ENCODE measurements at regions not wholly inside any gene's neighbourhood (a gene's known extent, or its start where the extent isn't known, plus 50 kb on each side); places are given as distances from the start of the nearest gene placed in this dataset.
"Not testable (repeated sequence)": the region's sequence is repeated elsewhere in the genome, so short reads cannot be mapped to it uniquely, and the experiment has no call there.

DNA sequence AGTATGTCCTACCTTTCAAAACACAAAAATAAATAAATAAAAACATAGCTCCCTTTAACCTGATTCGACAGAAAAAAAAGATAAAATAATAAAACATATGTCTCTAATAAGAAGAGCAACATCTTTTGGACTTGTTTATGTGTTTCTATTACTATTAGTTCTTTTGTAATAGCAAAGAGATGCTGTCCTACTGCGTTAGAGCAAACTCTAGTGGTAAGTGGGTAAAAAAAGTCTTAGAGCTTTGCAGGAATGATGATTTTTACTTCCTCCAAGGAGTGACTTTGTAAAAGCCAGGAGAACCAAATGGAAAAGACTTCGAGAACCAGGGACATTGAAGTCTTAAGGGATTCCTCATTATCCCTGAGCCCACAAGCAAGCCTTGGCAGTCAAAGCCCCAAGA lies 450.1 kb downstream of the METTL4 start:
- FAIRE-seq (no peak), DNase-seq (ENCODE audit: insufficient read length, low spot score) (no peak)

DNA sequence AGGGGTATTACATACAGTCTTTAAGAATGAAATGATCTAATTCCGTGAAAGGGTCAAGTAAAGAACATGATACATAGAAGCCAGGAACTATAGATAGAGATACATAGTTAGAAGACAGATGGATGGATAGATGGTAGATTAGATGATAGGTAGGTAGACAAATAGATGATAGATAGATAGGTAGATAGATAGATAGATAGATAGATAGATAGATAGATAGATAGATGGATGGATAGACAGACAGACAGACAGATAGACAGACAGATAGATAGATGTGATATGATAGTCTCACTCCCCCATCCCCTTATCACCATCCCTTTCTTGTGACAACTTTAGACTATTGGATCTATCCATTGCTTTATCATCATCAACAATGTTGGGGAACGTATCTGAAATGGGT lies 448.2 kb downstream of the METTL4 start:
- DNase-seq (ENCODE audit: insufficient read length, low spot score) (no peak), FAIRE-seq (no peak)

DNA sequence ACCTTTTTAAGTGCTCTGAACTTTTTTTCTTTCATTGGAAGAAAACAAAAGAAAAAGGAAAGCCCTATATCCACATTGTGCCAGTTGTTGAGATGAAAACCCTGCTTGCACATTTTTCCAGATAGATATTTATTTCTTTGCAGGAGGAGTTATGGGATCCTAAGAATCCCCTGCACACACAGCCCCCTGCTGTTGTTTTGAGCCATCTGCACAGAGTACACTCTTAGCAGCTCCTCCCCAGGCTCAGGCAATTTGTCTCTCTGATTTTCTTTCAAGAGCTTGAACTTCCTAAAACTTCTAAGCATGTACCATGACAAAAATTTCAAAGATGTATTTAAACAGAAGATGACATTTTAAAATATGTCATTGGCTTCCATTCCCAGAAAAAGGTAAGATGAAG lies 436.9 kb downstream of the METTL4 start:
- no peak for DNase-seq (ENCODE audit: insufficient read length, low spot score)
- FAIRE-seq: no peak

DNA sequence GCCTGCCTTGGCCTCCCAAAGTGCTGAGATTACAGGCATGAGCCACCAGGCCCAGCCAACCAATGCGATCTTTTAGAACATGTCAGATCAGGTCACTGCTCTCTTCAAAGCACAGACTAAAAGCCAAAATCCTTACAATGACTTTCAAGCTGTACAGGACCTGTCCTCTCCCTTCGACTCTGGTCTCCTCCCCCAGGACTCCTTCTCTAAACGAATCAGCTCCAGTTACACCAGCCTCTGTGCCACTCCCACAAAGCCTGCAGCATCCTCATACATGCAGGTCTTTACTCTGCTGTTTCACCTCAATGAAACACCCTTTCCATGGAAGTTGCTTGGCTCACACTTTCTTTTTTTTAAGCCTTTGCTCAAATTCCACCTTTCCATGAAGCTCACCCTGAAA lies 436.0 kb downstream of the METTL4 start:
- FAIRE-seq (no peak), DNase-seq (ENCODE audit: insufficient read length, low spot score) (no peak)

DNA sequence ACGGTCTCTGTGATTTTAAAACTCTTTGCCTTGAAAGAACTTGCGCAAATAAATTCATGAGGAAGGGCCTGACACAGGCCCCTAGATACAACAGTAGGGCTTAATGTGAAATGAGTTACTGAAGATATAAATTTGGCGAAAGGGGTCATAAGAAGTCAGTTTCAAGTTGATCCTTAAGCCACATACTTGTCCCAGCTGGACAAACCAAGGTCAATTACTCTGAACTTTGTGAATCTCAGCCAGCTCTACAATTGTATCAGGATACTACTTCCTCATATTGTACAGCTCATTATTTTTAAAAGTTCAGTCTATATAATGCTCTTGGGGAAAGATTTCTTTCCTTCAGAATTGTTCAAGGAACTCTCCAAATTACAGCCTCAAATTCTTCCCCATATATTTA lies 432.8 kb downstream of the METTL4 start:
- DNase-seq (ENCODE audit: insufficient read length, low spot score) (no peak), FAIRE-seq (no peak)

DNA sequence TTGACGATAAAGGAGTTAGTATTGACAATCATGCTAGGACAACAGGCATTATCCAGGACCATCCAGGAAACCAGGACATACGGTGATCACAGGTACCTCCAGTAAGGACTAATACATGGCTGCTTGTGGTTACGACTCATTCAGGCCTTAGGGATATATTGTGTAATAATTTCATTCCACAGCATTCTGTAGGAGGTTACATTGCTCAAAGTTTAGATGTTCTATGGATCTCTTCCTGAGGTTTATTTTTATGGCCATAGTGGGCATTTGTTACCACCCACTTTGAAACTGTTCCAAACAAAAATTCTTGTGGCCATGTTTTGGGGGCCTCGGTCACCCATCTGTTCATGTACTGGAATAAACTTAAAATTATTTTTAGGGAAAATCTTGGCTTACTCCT lies 431.6 kb downstream of the METTL4 start:
- FAIRE-seq (no peak), DNase-seq (ENCODE audit: insufficient read length, low spot score) (no peak)

DNA sequence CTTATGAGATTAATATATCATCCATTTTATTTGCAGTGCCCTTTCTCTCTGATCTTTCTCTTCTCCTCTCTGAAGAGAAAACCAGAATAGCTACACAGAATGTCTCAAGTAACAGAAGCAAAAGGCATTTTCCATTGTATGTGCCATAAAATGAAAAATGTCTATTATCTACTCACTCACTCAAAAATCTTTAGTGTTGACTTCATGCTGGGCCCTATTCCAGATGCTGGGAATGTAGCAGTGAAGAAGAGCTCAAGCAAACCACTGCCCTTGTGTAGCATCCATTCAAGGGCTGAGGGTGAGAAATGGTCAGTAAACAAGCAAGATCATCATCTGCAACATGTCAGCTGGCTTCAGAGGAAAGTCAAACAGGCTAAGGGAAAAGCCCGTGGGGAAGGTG lies 427.7 kb downstream of the METTL4 start:
- FAIRE-seq (no peak), DNase-seq (ENCODE audit: insufficient read length, low spot score) (no peak)

DNA sequence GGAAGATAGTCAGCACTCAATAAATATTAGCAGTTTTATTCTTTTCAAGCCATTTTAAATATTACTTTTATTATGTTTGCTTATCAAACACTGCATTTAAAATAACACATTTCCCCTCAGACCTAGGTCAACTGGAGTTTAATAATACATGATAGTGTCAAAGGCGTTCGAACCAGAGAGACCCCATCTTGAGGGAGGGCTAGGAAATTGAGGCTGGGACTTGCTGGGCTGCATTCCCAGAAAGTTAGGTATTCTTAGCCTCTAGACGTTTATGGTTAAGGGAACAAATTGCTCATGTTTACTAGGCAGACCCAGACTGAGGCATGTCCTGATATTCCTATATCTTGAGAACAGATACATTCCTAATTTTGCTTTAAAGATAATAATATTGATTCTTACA lies 426.5 kb downstream of the METTL4 start:
- no peak for FAIRE-seq
- no peak for DNase-seq (ENCODE audit: insufficient read length, low spot score)

DNA sequence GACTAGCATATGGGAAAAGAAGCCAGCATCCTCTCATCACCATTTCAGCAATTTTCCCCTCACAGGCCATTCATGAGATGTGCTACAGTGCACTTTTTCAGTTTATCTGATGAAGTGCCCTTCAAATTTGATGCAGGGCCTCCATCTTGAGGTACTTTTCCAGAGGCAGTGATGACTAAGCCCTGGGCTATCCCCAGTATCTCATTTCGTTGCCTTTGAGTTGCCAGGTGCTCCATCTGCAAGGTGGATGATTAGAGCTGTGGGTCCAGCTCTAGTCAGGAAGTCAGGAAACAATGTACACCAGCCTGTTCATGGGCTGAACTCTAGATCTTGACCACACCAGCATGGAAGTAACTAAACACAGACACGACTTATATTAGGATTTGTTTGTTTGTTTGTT lies 425.2 kb downstream of the METTL4 start:
- FAIRE-seq (no peak), DNase-seq (ENCODE audit: insufficient read length, low spot score) (no peak)

DNA sequence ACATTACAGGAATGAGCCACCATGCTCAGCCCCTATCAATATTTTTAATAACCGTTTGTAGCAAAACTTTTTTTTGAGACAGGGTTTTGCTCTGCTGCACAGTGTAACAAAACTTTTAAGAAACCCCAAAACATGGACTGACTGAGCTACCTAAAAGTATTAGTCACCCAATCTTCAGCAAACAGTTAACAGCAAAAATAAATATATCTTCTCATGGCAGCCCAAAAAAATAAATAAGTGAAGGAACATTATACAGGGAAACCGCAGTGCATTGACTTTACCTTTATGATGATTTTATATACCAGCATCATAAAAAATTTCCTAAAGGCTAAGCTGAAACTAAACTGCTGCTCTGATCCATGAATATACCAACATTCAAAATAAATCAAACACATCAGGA lies 424.6 kb downstream of the METTL4 start:
- DNase-seq (ENCODE audit: insufficient read length, low spot score): no peak
- FAIRE-seq: no peak

DNA sequence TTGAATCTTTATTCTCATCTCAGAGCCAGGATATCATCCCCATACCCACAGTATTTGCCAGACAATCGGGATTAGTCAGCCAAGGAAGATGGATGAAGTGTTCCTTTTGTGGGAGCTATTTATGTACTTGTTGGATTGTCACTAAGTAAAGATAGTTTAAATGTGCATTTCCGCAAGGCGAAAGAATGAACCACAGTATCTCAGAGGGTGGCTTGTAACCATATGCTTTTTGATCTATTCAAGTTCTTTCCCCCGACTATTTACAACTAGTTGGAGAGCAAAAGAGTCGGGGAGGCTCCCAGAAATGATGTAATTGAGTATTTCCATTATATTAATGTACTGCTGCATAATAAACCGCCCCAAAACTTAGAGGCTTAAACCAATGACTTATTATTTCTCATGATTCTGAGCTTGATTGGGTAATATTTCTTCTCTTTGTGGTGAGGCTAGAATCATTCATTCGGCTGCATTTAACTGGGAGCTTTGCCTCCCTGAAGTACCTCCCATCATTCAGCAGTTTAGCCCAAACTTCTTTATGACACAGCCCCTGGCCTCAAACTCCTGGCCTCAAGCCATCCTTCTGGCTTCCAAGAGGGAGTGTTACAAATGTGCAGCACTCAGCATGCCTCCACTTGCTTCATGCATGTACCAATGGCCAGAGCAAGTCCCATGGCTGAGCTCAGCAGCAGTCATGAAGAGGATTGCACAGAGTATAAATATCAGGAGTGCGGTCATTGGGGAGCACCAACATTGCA lies 423.7 kb downstream of the METTL4 start:
- no peak for DNase-seq (ENCODE audit: insufficient read length, low spot score)
- no peak for FAIRE-seq

DNA sequence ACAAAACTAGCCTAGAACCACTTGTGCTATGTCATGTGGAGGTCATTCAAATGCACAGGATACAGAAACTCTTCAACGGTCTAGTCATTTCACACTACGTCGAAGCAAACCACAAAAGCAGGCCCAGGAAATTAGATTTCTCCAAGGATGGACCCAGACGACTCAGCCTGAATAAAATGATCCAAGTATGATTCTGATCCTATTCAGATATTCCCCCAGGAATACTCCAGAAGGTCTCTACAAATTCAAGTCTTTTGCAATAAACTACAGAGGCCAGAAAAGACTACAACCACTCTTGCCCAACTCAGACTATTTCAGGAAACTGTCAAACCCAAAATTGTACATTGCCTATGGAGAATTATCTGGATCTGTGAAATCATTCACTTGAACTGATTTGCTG lies 422.5 kb downstream of the METTL4 start:
- FAIRE-seq: no peak
- no peak for DNase-seq (ENCODE audit: insufficient read length, low spot score)

DNA sequence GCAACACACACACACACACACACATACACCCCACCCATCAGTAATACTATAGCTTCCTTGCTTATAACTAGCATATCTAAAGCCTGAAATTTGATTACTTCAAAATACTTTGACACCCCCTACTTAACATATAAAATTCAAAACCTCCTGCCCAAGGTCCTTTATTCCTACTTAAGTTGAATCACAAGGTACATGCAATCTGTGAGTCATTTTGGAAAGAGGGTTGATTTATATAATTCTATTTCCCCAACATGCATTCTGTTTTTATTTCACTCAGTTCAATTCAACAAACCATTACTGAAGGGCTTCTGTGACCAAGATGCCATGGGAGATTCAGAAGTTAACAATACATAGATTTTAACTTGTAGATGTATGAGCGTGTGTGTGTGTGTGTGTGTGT lies 420.7 kb downstream of the METTL4 start:
- DNase-seq (ENCODE audit: insufficient read length, low spot score) (no peak), FAIRE-seq (no peak)

DNA sequence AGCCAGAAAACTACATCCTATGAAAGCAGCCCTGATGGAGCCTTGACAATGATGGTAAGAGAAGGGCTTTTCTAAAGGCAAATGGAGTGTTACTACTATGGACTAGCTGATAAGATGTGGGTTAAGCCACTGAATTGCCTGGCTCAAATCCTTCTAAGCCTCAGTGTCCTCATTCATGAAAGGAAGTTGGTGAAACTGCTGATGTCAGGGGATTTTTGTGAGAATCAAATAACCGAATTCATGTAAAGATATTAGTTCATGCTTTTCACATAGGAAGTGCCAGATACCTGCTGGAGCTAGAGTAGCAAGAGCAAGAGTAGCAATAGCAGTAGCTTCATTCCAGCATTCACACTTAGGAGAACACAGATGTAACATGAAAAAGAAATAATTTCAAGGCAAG lies 417.0 kb downstream of the METTL4 start:
- no peak for FAIRE-seq
- no peak for DNase-seq (ENCODE audit: insufficient read length, low spot score)

DNA sequence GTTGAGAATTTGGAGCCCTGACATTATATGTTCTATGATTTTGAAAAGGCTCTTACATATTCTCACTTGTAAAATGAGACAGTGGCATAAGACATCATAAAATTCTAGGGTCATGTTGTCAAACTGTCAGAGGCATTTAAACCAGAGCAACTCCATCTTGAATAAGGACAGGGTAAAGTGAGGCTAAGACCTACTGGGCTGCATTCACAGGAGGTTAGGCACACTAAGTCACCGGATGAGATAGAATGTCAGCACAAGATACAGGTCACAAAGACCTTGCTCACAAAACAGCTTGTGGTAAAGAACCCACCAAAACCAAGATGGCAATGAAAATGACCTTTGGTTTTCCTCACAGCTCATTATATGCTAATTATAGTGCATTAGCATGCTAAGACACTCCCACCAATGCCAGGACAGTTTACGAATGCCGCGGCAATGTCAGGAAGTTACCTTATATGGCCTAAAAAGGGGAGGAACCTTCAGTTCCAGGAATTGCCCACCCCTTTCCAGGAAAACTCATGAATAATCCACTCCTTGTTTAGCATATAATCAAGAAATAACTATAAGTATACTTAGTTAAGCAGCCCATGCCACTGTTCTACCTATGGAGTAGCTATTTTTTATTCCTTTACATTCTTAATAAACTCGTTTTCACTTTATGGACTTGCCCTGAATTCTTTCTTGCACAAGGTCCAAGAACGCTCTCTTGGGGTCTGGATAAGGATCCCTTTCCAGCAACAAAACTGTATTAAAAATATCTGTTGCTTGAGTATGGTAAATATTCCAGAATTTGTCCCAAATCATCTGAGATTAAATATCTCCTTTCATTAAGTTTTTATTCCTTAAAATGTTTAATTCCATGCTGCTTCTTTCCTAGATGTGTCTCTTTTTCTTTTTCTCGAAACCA lies 406.4 kb downstream of the METTL4 start:
- DNase-seq (ENCODE audit: insufficient read length, low spot score): no peak
- FAIRE-seq: no peak

DNA sequence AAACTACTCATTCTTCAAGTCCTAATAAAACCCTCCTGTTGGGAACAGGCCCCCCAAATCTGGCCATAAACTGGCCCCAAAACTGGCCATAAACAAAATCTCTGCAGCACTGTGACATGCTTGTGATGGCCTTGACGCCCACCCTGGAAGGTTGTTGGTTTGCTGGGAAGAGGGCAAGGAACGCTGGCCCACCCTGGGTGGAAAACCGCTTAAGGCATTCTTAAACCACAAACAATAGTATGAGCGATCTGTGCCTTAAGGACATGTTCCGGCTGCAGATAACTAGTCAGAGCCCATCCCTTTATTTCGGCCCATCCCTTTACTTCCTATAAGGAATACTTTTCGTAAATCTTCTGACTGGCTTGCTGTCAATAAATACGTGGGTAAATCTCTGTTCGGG lies 404.4 kb downstream of the METTL4 start:
- FAIRE-seq; DNase-seq (ENCODE audit: insufficient read length, low spot score): not testable (repeated sequence)

DNA sequence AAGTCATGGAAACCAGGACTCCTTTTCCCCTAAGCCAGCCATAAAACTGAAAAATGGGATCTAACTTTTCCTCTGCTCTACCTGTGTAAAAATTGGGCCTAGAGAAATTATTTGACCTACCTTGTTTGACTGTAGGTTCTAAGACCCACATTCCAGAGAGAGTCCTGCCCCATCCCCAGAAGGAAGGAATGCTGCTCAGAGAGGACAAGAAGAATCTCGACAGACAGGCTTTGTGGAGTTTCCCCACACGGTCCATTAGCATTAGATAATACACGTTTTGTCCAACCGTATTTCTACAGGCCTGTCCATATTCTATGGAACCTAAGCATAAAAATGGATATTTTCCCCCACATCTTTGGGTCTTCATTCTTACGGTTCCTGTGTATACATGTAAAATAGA lies 403.3 kb downstream of the METTL4 start:
- DNase-seq (ENCODE audit: insufficient read length, low spot score): no peak
- FAIRE-seq: no peak

DNA sequence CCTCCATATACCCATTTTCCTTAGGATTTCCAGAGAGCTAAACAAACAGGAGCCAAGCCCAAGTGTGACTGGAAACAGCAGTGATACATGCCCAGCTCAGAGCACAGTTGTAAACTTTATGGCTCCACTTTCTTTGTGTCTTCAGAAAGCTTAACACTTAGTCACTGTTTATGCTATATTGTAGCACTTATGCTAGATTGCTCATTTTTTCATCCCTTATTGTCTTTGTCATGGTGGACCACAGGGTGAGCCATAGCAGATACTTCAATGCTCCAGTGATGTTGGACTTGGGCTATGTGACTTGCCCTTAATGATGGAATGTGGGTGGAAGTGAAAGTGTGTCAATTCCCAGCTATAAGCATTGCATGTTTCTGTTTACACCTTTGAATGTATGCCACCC lies 401.6 kb downstream of the METTL4 start:
- FAIRE-seq (no peak), DNase-seq (ENCODE audit: insufficient read length, low spot score) (no peak)

DNA sequence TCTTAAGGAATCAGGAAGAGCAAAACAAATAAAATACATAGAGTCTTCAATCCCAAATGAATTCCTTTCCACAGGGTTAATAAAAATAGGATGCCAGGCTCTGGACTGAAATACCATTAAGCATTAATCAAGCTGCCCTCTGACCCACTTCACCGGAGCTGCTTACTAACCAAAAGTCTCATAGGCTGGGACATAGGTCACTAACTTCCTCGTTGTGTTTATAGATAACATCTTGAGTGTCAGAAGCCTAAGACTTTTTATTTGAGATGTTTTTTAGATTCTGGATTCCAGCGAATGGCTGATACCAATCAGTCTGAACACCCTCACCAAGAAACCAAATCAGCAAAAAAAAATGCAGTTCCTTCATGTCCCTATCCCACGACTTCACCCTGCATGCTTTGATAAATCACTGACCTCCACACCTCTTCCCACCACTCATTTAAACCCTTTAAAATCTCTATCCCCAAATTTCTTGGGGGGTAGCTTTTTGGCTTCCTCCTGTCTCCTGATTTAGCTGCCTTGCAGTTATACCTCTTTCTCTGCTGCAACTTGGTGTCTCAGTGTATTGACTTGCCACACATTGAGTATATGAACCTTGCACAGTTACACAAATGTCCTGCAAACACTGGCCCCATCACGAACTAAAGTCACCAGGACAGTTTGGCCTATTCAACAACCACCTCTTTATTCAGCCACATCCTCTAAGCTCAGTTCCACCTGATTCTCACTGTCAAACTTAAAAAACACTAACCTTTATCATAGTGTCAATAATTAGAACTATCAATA lies 399.3 kb downstream of the METTL4 start:
- FAIRE-seq: no peak

DNA sequence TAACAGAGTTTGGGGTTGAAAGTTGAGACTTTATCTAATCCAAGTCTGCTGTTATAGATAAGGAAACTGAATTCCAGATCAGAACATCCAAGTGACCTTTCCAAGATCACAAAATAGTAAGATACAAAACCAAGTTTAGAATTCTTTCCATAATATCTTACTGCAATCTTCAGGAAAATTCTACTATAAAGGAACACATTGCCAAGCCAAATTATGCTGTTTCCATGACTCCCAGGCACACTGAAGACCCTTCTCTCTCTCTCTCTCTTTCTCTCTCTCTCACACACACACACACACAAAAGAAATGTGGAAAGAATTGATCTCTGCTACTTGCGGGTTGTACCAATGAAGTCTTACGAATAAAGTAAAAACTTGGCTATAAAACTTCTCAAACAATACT lies 398.4 kb downstream of the METTL4 start:
- FAIRE-seq: no peak
- DNase-seq (ENCODE audit: insufficient read length, low spot score): no peak

More for the DNA sequence above, 399.3 kb downstream of the METTL4 start:
- DNase-seq (ENCODE audit: insufficient read length, low spot score): no peak

DNA sequence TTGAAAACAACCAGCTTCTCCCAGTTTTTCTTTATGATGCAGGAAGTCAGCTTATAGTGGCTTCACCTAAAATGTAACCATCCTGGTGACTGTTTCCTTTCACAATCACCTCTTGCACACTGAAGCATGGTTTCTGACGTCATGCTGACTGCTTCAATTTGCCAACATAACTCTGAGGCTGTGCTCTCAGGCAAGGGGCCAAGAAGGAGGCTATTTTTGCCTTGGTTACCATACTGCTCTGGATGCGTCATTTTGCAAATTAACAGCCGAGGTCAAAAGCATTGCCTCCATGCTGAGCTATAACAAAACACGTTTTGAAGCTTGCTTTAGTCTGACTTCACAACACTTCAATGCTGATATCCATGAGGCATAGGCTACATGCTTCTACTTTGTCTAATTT lies 397.8 kb downstream of the METTL4 start:
- DNase-seq (ENCODE audit: insufficient read length, low spot score) (no peak), FAIRE-seq (no peak)
